Common myeloid progenitor, CD34-positive (primary cell): ENCODE measurements at regions not wholly inside any gene's neighbourhood (a gene's known extent, or its start where the extent isn't known, plus 50 kb on each side); places are given as distances from the start of the nearest gene placed in this dataset.
A peak's percentile ranks its signal among the peaks of the same experiment; 100 is the strongest.

Source experiments
- CTCF ChIA-PET: fragments of 350-600 bp; sonication (Branson Sonifier 250); formaldehyde crosslinking; loops from one replicate; lab custom pipeline; 2021; ENCODE audit warnings: antibody characterized with exemption; lab: Charles Lee
- POLR2A ChIA-PET: fragments of 350-600 bp; sonication (Branson Sonifier 250); formaldehyde crosslinking; loops from one replicate; lab custom pipeline; 2021; ENCODE audit warnings: antibody characterized with exemption; lab: Charles Lee
- DNase-seq, 3 donors: peaks; one replicate each; pipeline versions ENCODE4 v3.0.0 to v3.0.0-alpha.2; 2013
- H3K27ac ChIP-seq, 2 experiments: 1 replicate in 1 of 2; 2 replicates in 1 of 2; pipeline ENCODE4 v1.7.0; 2013; ENCODE audit warnings: inconsistent platforms in 2 of 2, low read length in 2 of 2, mild to moderate bottlenecking in 2 of 2, low read depth in 1 of 2, moderate library complexity in 1 of 2; ENCODE audit not compliant: severe bottlenecking in 2 of 2, insufficient read depth in 1 of 2, poor library complexity in 1 of 2
- H3K27me3 ChIP-seq, 5 experiments: replicated peaks in 2 of 5; 1 replicate in 3 of 5; 2 replicates in 2 of 5; pipeline versions ENCODE4 v1.6.1 to v1.7.0; 2013; ENCODE audit warnings: low read length in 4 of 5, mild to moderate bottlenecking in 2 of 5, moderate library complexity in 2 of 5, inconsistent platforms in 1 of 5; ENCODE audit not compliant: insufficient read depth in 5 of 5, control insufficient read depth in 4 of 5
- H3K36me3 ChIP-seq, 4 experiments: 1 replicate in 2 of 4; 2 replicates in 2 of 4; pipeline versions ENCODE4 v1.6.1 to v1.7.0; 2013; ENCODE audit warnings: low read length in 3 of 4, control low read depth in 1 of 4, mild to moderate bottlenecking in 1 of 4; ENCODE audit not compliant: control insufficient read depth in 4 of 4, insufficient read depth in 4 of 4
- H3K4me1 ChIP-seq, 4 experiments: 1 replicate in 3 of 4; 2 replicates in 1 of 4; pipeline versions ENCODE4 v1.6.1 to v1.7.1; 2013; ENCODE audit warnings: low read length in 3 of 4, mild to moderate bottlenecking in 3 of 4, control low read depth in 1 of 4, inconsistent platforms in 1 of 4, moderate library complexity in 1 of 4; ENCODE audit not compliant: control insufficient read depth in 4 of 4, insufficient read depth in 4 of 4; ENCODE audit errors: control extremely low read depth in 1 of 4
- H3K4me3 ChIP-seq, 7 experiments: 1 replicate in 4 of 7; 2 replicates in 3 of 7; pipeline versions ENCODE4 v1.5.1 to v1.7.0; 2013; ENCODE audit warnings: mild to moderate bottlenecking in 7 of 7, low read length in 6 of 7, moderate library complexity in 6 of 7, inconsistent platforms in 2 of 7, low read depth in 2 of 7, control low read depth in 1 of 7; ENCODE audit not compliant: insufficient read depth in 4 of 7, control insufficient read depth in 1 of 7; ENCODE audit errors: extremely low read depth in 1 of 7
- H3K9me3 ChIP-seq, 5 experiments: 1 replicate in 4 of 5; 2 replicates in 1 of 5; pipeline versions ENCODE4 v1.6.1 to v1.7.1; 2013; ENCODE audit warnings: low read length in 4 of 5, mild to moderate bottlenecking in 2 of 5, inconsistent platforms in 1 of 5, low read depth in 1 of 5, moderate library complexity in 1 of 5; ENCODE audit not compliant: control insufficient read depth in 4 of 5, insufficient read depth in 2 of 5; ENCODE audit errors: control extremely low read depth in 1 of 5
- WGBS: methylation state at CpG from one replicate; pipeline ENCODE4 v1.1.5; 2013; ENCODE audit not compliant: insufficient coverage; 5-methylcytosine and 5-hydroxymethylcytosine counted together

- no peak overlapping the region for H3K4me3 ChIP-seq
- H3K4me1 ChIP-seq: no peaks in the 10 kb centered on the region
- POLR2A ChIA-PET: no interaction called here
- no peaks in the 10 kb centered on the region for H3K27me3 ChIP-seq
- no peak overlapping the region for H3K27ac ChIP-seq
- DNase-seq: no peak
- H3K36me3 ChIP-seq: no peaks in the 10 kb centered on the region
- H3K9me3 ChIP-seq: no peaks in the 10 kb centered on the region
- no CpG with 5 or more reads among the region's 1 CpG for WGBS
- CTCF ChIA-PET: interaction anchor here (1.5 kb wide), 1 partner anchor 11 kb away, joined by 3 read pairs; no protein-coding TSS in a partner anchor
Measured at GRCh38 chr5:101989659-101990058, 306.4 kb downstream of the SLCO4C1 start.

- Histone ChIP-seq H3K27ac (no peak overlapping the region), H3K9me3 (no peaks in the 10 kb centered on the region), H3K4me3 (no peak overlapping the region), H3K4me1 (no peaks in the 10 kb centered on the region), H3K27me3 (peaks cover 0 to 2% (median 0%) of the 10 kb centered on the region in 5 experiments), H3K36me3 (no peaks in the 10 kb centered on the region)
- POLR2A ChIA-PET: no interaction called here
- WGBS: no CpG with 5 or more reads among the region's 1 CpG
- CTCF ChIA-PET: interaction anchor here (0.7 to 4.6 kb wide), 8 partner anchors 13 to 729 kb away, joined by 3 to 47 read pairs (median 4); no protein-coding TSS in a partner anchor
- peak; percentile 49 to 77 (median 76) for DNase-seq
Measured at GRCh38 chr5:101977729-101978345, 318.2 kb downstream of the SLCO4C1 start.

DNA sequence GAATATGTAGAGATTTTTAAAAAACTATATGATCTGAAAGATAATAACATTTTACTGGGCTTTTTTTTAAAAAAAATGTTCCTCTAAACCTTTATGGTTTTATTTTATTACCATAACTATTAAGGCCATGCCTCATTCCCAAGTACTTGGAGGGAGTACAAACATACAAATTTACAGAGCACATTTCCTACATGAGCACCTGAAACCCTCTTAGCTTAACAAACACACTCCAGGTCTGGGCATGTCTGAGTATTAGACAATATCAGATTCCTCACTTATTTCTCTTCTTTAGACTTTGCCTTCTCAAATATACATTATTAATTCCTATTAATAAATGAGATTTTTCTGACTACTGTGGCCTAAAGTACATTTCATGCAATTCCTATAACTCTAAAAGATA lies 319.2 kb downstream of the SLCO4C1 start:
- DNase-seq: no peak
- no peak overlapping the region for H3K4me3 ChIP-seq
- no peaks in the 10 kb centered on the region for H3K9me3 ChIP-seq
- no peak overlapping the region for H3K27ac ChIP-seq
- no peaks in the 10 kb centered on the region for H3K4me1 ChIP-seq
- CTCF ChIA-PET: interaction anchor here (2.2 kb wide), 1 partner anchor 21 kb away, joined by 4 read pairs; no protein-coding TSS in a partner anchor
- POLR2A ChIA-PET: no interaction called here
- peaks cover 0 to 2% (median 0%) of the 10 kb centered on the region in 5 experiments for H3K27me3 ChIP-seq
- no peaks in the 10 kb centered on the region for H3K36me3 ChIP-seq

GRCh38 chr5:101969742-101970141 lies 326.3 kb downstream of the SLCO4C1 start:
- no peak overlapping the region for H3K27ac ChIP-seq
- no peak overlapping the region for H3K4me3 ChIP-seq
- no peaks in the 10 kb centered on the region for H3K27me3 ChIP-seq
- no peaks in the 10 kb centered on the region for H3K36me3 ChIP-seq
- no CpG with 5 or more reads among the region's 1 CpG for WGBS
- ChIA-PET POLR2A (no interaction called here), CTCF (no interaction called here)
- no peaks in the 10 kb centered on the region for H3K9me3 ChIP-seq
- DNase-seq: no peak
- no peaks in the 10 kb centered on the region for H3K4me1 ChIP-seq

DNA sequence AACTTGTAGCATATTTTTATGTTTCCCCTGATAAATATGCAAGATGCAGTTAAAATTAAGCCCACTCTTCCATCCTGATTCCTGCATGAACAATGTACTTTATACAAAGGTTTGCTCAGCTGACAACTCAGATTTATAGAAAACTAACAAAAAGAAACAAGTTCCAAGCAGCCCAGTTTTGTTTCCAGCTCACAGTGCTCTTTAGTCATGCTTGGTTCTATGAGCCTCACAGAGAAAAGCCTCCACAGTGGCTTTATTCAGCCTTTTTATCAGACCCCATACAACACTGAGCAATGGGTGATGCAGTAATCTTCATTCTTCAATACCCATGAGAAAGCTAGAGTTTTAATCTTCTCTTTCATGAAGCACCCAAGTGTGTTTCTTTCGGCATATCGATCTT lies 329.6 kb downstream of the SLCO4C1 start:
- H3K4me3 ChIP-seq: no peak overlapping the region
- H3K36me3 ChIP-seq: no peaks in the 10 kb centered on the region
- H3K27me3 ChIP-seq: no peaks in the 10 kb centered on the region
- no peaks in the 10 kb centered on the region for H3K4me1 ChIP-seq
- no peaks in the 10 kb centered on the region for H3K9me3 ChIP-seq
- ChIA-PET CTCF (no interaction called here), POLR2A (no interaction called here)
- no peak for DNase-seq
- H3K27ac ChIP-seq: no peak overlapping the region
- WGBS: no CpG with 5 or more reads among the region's 2 CpGs

DNA sequence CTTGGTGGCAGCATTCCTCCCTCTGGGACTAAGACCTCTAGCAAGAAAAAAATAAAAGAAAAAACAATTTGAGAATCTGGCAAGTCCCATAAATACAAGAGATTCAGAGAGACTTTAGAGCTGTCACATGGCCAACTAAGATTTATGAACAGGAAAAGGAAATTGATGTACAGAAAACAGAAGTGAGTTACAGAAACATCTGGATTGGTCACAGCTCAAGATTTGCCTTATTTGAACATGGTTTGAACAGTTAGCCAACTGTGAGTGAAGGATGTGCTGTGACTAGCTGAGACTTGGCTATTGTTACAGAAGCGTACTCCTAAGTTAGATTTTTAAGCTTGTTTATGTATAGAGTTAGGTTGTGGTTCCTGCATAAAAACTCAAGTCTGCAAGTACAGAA lies 340.2 kb downstream of the SLCO4C1 start:
- WGBS: 30% methylated on average over 1 of the region's 1 CpG
- no peaks in the 10 kb centered on the region for H3K36me3 ChIP-seq
- peak; percentile 22 to 80 (median 72) for DNase-seq
- no peaks in the 10 kb centered on the region for H3K27me3 ChIP-seq
- peaks cover 0 to 1% (median 0%) of the 10 kb centered on the region in 5 experiments for H3K9me3 ChIP-seq
- no peak overlapping the region for H3K4me3 ChIP-seq
- H3K27ac ChIP-seq: no peak overlapping the region
- ChIA-PET POLR2A (no interaction called here), CTCF (interaction anchor here (0.8 to 1.9 kb wide), 3 partner anchors 10 to 22 kb away, joined by 4 to 8 read pairs (median 4); no protein-coding TSS in a partner anchor)
- peaks cover 0 to 7% (median 3%) of the 10 kb centered on the region in 4 experiments for H3K4me1 ChIP-seq

DNA sequence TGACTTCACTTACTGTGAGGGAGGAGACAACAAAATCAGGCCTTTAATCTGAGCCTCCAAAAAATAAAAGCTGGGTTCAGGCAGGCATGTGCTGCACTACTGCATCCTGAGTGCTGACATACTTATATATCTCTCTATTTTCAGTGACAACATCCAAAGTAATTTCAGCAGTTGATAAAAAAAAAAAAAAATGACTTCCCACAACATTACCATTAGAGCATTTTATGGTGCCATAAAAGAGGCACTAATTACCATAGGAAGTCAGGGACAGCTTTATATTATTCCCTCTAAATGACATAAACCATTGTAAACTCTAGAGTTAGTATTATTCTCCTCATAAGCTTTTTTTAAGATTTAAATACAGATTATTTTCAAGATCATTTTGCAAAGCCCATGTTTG lies 346.1 kb downstream of the SLCO4C1 start:
- Histone ChIP-seq H3K4me1 (no peaks in the 10 kb centered on the region), H3K27ac (no peak overlapping the region), H3K9me3 (peaks cover 0 to 1% (median 0%) of the 10 kb centered on the region in 5 experiments), H3K27me3 (no peaks in the 10 kb centered on the region), H3K36me3 (no peaks in the 10 kb centered on the region), H3K4me3 (no peak overlapping the region)
- CTCF ChIA-PET: interaction anchor here (1.1 to 1.7 kb wide), 2 partner anchors 28 kb away, joined by 3 to 6 read pairs; no protein-coding TSS in a partner anchor
- POLR2A ChIA-PET: no interaction called here
- DNase-seq: no peak
